CD1c-positive myeloid dendritic cell (primary cell): ENCODE measurements at regions not wholly inside any gene's neighbourhood (a gene's known extent, or its start where the extent isn't known, plus 50 kb on each side); places are given as distances from the start of the nearest gene placed in this dataset.
"Not testable (repeated sequence)": the region's sequence is repeated elsewhere in the genome, so short reads cannot be mapped to it uniquely, and the experiment has no call there.

ENCODE experiments used
- DNase-seq: peaks from one replicate; pipeline ENCODE4 v3.0.0-alpha.2; 2016; ENCODE audit errors: extremely low spot score

DNA sequence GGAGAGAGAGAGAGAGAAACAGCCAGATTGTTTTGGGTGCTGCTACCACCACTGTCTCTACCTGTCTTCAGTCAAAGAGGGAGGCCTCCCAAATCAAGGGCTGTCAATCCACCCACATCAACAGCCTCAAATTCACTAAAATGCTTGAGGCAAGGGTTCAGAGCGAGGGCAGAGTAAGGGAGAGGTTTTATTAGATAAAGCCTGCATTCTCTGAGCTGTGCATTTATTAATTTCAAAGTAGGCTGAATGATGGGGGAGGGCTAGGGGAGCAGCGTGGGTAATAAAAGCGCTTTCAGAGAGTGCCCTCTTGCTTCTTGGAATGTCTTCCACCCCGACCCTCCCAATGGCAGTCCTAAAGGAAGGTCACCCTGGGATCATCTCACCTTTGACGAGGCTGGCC lies 636.5 kb upstream of the TBX3 start:
- no peak for DNase-seq

DNA sequence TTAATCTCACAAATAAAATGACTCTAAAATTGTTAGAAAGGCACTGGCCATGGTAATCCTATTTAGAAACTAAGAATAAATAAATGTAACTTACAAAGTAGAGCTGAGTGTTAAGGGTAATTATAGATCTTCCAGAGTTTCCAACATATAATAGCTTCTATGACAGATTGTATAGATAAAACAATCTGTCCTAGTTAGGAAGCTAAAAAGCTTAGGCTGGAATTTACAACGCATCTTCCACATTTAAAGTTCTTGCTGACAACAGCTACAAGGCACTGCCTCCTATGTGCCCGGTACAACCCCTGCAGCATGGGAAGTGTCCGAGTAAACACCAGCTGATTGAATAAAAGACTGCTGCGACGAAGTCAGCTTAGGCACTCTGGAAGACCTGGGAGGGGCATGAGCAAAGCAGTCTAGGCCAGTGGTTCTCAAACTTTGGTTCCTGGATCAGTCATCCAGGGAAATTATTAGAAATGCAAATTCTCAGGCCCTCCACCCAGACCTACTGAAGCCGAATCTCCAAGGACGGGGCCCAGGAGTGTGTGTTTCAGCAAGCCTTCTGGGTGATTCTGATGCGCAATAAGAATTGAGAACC lies 635.6 kb upstream of the TBX3 start:
- no peak for DNase-seq

DNA sequence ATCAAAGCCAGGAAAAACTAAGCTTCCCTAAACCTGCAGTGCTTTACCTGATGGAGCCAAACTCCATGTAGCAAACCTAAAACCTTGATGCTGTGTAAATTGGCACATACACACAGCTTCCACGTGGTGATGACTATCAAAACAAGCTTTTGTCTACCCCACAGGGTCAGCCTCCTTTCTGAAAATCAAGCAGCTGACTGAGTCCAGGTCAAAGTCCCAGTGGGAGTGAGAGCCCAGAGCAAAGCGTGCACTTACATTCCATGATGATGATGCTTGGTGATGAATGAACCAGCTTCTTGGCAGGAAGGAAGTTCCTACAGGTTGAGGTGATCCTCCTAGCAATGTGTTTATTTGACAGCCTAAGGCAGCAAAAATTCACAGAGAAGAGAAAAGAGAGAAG lies 630.0 kb upstream of the TBX3 start:
- DNase-seq = no peak

- no peak for DNase-seq
Observed at GRCh38 chr12:115312901-115313300, 628.9 kb upstream of the TBX3 start.

- no peak for DNase-seq
Observed at GRCh38 chr12:115311875-115312274, 627.9 kb upstream of the TBX3 start.

DNA sequence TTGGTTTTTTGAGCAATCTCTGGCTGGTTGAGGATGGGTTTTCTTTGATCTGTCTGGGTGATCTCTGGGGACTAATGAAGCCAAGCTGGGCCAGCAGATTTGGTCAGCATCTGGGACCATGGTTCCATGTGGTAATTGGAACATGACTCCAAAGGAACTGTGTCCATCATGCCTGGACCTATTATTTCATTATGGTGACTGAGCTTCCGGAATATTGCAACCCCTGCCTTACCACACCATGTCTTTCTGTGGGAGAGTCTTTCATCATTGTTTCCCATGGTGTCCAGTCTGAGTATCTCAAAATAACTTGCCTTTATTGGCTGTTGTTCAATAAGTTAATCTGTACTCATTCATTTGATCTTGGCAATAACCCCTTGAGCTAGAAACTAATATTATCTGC lies 624.9 kb upstream of the TBX3 start:
- no peak for DNase-seq

DNA sequence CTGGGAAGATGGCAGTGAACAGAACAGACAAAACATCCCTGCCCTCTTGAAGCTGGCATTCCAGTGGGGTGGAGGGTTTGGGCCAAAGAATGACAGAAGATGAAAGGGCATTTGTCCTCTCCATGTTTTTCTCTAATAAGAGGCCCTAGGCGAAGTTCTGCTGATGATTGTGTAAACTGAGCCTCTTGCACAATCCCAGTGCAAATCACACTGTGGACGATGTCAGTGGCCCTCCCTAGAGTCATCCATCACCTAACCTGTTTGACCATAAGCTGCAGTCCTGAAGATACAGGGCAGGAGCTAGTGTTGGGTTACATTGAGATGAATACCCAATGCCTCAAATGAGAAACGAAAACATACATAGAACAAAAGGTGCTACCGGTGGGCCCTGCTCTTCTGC lies 622.4 kb upstream of the TBX3 start:
- no peak for DNase-seq

DNA sequence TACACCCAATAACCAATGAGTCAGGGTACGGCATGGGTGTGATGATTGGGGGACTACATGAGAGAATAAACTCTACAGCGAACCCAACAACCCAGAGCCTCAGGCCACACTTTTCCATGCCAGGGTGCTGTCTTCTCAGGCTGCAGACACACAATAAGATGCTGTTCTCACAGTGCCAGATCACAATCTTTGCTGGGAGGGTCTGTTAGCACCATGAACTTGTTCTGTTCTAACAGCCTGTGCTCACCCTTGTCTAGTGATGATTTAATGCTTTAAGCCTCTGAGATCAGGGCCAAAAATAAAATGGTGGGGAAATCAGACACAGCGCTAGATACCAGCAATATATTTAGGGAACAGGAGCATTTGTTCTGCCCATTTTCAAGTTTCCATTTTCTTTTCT lies 621.9 kb upstream of the TBX3 start:
- DNase-seq = no peak

- no peak for DNase-seq
Observed at GRCh38 chr12:115305275-115305674, 621.3 kb upstream of the TBX3 start.

- no peak for DNase-seq
Observed at GRCh38 chr12:115303723-115304309, 619.8 kb upstream of the TBX3 start.

GRCh38 chr12:115297445-115297844 lies 613.5 kb upstream of the TBX3 start:
- DNase-seq = no peak

- DNase-seq = no peak
Observed at GRCh38 chr12:115296613-115297198, 612.7 kb upstream of the TBX3 start.

- DNase-seq = no peak
Observed at GRCh38 chr12:115295886-115296285, 611.9 kb upstream of the TBX3 start.

DNA sequence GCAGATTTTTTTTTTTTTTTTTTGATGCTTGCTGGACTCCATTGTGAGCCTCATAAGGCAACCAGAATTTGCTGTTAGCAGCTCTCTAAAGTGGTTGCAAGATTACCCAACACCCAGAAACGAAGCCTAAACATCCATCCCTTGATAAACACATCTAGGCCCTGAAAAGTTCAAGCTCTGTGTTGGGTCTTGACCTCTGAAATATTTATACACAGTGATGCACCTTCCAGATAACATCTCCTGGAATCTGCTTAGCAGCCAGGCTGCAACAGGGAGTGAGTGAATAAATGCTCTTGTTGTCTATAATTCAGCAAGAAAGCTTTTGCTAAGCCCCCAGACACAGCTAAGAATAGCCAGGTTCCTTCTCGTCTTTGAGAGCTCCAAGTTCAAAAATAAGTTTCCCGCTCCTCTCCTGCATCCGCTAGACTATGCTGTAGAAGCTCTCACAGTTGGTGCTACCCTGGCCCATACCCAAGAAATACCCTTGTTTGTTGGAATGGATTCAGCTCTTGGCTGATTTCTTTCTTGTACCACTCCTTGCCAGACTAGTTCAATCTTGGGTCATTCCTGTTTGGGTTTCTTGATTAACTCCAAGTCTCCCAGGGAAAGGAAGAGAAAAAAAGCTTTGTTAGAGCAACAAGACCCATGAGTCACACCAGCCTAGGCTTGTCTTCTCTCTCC lies 610.6 kb upstream of the TBX3 start:
- no peak for DNase-seq

DNA sequence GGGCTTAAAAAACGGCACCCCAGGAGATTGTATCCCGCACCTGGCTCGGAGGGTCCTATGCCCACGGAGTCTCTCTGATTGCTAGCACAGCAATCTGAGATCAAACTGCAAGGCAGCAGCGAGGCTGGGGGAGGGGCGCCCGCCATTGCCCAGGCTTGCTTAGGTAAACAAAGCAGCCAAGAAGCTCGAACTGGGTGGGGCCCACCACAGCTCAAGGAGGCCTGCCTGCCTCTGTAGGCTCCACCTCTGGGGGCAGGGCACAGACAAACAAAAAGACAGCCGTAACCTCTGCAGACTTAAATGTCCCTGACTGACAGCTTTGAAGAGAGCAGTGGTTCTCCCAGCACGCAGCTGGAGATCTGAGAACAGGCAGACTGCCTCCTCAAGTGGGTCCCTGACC lies 601.5 kb upstream of the TBX3 start:
- DNase-seq = not testable (repeated sequence)

- no peak for DNase-seq
Observed at GRCh38 chr12:115273456-115273855, 589.5 kb upstream of the TBX3 start.

DNA sequence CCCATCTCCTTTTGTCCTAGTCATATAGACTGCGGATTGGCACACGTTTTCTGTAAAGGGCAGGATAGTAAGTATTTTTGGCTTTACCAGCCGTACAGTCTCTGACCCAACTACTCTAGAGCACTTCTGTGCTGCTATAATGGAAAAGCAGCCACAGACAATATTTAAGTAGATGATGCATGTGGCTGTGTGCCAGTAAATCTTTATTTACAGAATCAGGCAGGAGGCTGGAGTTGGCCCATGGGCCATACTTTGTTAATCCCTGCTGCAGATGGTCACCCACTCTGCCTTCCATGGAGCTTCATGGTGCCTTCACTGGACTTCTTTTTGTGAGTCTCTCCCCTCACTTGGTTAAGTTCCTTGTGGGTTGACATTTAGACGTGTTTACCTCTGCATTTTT lies 584.5 kb upstream of the TBX3 start:
- DNase-seq = no peak

- DNase-seq = no peak
Observed at GRCh38 chr12:115267891-115268290, 583.9 kb upstream of the TBX3 start.

DNA sequence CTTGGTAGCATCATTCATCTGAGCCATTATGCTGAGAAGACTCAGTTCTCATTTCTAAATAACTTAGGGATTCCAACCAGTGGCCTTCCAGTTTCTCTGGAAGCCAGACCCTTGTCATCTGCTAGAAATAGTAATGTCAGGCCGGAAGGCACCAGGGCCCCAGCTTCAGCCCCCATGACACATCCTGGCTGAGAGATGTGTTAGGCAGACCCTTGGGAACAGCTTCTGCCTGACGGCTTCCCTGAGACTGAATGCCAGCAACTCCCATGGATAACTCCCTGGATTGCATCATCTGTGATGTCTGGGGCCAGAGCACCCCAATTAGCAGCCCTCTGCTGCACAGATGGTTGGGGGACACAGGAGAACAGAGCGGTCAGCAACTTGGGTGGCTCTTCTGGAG lies 583.5 kb upstream of the TBX3 start:
- no peak for DNase-seq

GRCh38 chr12:115264605-115265004 lies 580.6 kb upstream of the TBX3 start:
- DNase-seq = no peak

DNA sequence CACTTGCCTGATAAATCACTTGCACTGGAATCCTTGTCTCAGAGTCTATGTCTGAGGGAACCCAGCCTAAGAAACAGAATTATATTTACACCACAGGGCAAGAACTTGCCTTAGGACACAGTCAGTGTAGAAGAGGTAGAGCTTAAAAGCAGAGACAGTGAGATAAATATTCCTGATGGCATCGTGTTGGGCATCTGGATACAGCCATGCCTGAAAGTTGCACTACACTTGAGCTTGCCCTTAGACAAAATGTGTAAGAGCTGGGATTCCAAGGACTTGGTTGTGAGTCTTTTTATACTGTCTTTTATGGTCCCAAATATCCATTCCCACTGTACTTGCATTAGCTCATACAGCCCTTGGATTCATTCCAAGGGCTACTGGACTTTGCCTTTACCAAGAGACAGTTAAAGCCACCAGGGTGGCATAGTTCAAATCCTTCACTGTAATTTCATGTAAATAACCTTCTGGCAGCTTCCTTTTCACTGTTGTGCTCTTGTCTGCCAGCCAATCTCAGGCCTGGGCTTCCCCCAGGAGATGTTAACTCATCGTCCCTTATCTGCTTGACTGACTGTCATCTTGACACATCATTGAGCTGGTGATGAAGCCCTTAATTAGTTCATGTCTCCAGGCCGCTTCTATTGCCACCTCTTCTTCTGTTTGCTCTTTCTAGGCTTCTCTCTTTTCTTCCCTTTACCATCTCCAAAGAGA lies 577.9 kb upstream of the TBX3 start:
- DNase-seq = no peak
